Endodermal cell (in vitro differentiated cells): ENCODE measurements at regions not wholly inside any gene's neighbourhood (a gene's known extent, or its start where the extent isn't known, plus 50 kb on each side); places are given as distances from the start of the nearest gene placed in this dataset.
"Not testable (repeated sequence)": the region's sequence is repeated elsewhere in the genome, so short reads cannot be mapped to it uniquely, and the experiment has no call there.

Source experiments
- DNase-seq: peaks from one replicate; pipeline ENCODE4 v3.0.0-alpha.2; 2017
- H3K27ac ChIP-seq: 2 replicates; pipeline ENCODE4 v1.5.1; 2013; ENCODE audit warnings: mild to moderate bottlenecking, low read depth, low read length, moderate library complexity
- H3K27me3 ChIP-seq: 2 replicates; pipeline ENCODE4 v1.6.1; 2013; ENCODE audit warnings: mild to moderate bottlenecking, low read length, moderate library complexity; ENCODE audit not compliant: insufficient read depth, control insufficient read depth, poor library complexity, severe bottlenecking
- H3K36me3 ChIP-seq: 2 replicates; pipeline ENCODE4 v1.7.0; 2013; ENCODE audit warnings: mild to moderate bottlenecking, low read length, moderate library complexity; ENCODE audit not compliant: control insufficient read depth, insufficient read depth
- H3K4me1 ChIP-seq: one replicate; pipeline ENCODE4 v1.7.0; 2013; ENCODE audit warnings: low read length; ENCODE audit not compliant: control insufficient read depth, insufficient read depth
- H3K4me3 ChIP-seq: 2 replicates; pipeline ENCODE4 v1.5.1; 2013; ENCODE audit warnings: mild to moderate bottlenecking, low read length, moderate library complexity
- H3K9ac ChIP-seq: 2 replicates; pipeline ENCODE4 v1.6.1; 2013; ENCODE audit warnings: mild to moderate bottlenecking, low read length, moderate library complexity; ENCODE audit not compliant: poor library complexity, severe bottlenecking; ENCODE audit errors: extremely low read depth
- H3K9me3 ChIP-seq: 2 replicates; pipeline ENCODE4 v1.6.1; 2013; ENCODE audit warnings: mild to moderate bottlenecking, low read length, moderate library complexity; ENCODE audit not compliant: control insufficient read depth
- H3K27ac Mint-ChIP-seq: 2 replicates; pipeline ENCODE4 v1.8.0; 2020; ENCODE audit warnings: mixed read lengths
- H3K27me3 Mint-ChIP-seq: 2 replicates; pipeline ENCODE4 v1.8.0; 2021; ENCODE audit warnings: mild to moderate bottlenecking, mixed read lengths; ENCODE audit not compliant: insufficient read depth
- H3K36me3 Mint-ChIP-seq: 2 replicates; pipeline ENCODE4 v1.8.0; 2020; ENCODE audit warnings: low read depth, mixed read lengths
- H3K4me1 Mint-ChIP-seq: 2 replicates; pipeline ENCODE4 v1.8.0; 2020; ENCODE audit warnings: mixed read lengths
- H3K4me3 Mint-ChIP-seq: 2 replicates; pipeline ENCODE4 v1.8.0; 2020; ENCODE audit warnings: mild to moderate bottlenecking, moderate library complexity, mixed read lengths
- H3K9me3 Mint-ChIP-seq: 2 replicates; pipeline ENCODE4 v1.8.0; 2020; ENCODE audit warnings: mild to moderate bottlenecking, mixed read lengths
- CTCF ChIP-seq: fragments of 200-600 bp; sonication (generic); conservative IDR thresholded peaks from 2 replicates; pipeline ENCODE4 v1.5.0; 2021; ENCODE audit warnings: antibody characterized with exemption, mild to moderate bottlenecking
- WGBS, 2 experiments: methylation state at CpG; one replicate each; pipeline versions ENCODE4 v1.1.5 to v1.1.7; 2013; ENCODE audit warnings: missing lambda C conversion rate in 2 of 2, mixed read lengths in 1 of 2; ENCODE audit not compliant: insufficient coverage in 1 of 2, insufficient read length in 1 of 2; 5-methylcytosine and 5-hydroxymethylcytosine counted together

DNA sequence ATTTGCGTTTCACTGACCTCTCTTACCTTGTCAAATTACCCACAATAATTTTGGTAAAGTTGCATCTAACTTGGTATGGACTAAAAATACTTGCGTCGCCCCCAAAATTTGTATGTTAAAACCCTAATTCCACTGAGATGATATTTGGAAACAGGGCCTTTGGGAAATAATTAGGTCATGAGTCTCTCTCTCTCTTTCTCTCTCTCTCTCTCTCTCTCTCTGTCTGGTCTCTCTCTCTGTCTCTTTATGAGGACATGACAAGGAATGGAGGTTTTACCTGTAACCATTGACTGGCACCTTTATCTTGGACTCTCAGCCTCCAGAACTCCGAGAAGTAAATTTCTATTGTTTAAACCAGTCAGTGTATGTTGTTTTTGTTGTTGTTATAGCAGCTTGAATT lies 111.5 kb upstream of the BDP1 start:
- no CpG with 5 or more reads among the region's 4 CpGs for WGBS, 2 experiments
- not testable (repeated sequence) for H3K9me3 Mint-ChIP-seq, H3K4me3 ChIP-seq, H3K27ac ChIP-seq, H3K27me3 Mint-ChIP-seq, H3K9ac ChIP-seq, H3K9me3 ChIP-seq, H3K27ac Mint-ChIP-seq, H3K36me3 Mint-ChIP-seq, H3K27me3 ChIP-seq, H3K4me3 Mint-ChIP-seq, H3K36me3 ChIP-seq, H3K4me1 ChIP-seq, DNase-seq, H3K4me1 Mint-ChIP-seq

- not testable (repeated sequence) for H3K36me3 Mint-ChIP-seq, H3K4me3 Mint-ChIP-seq, H3K4me1 Mint-ChIP-seq, H3K9ac ChIP-seq, H3K27ac Mint-ChIP-seq, H3K4me3 ChIP-seq, H3K9me3 ChIP-seq, H3K27me3 ChIP-seq, H3K4me1 ChIP-seq, H3K27ac ChIP-seq, H3K9me3 Mint-ChIP-seq, DNase-seq, H3K36me3 ChIP-seq
- WGBS, 2 experiments: 82 to 90% methylated on average over 2 to 5 of the region's 6 CpGs
- peaks cover 12% of the 10 kb centered on the region for H3K27me3 Mint-ChIP-seq
These were observed 82.8 kb upstream of the BDP1 start for GRCh38 chr5:71372601-71373000.

- H3K27me3 ChIP-seq, DNase-seq, H3K4me1 Mint-ChIP-seq, H3K9me3 ChIP-seq, H3K4me3 Mint-ChIP-seq, H3K36me3 ChIP-seq, H3K27ac ChIP-seq, H3K27ac Mint-ChIP-seq, H3K9ac ChIP-seq, H3K4me1 ChIP-seq, H3K9me3 Mint-ChIP-seq, H3K36me3 Mint-ChIP-seq, H3K4me3 ChIP-seq: not testable (repeated sequence)
- 82 to 97% methylated on average over 4 to 8 of the region's 9 CpGs for WGBS, 2 experiments
- peaks cover 12% of the 10 kb centered on the region for H3K27me3 Mint-ChIP-seq
These were observed 82.3 kb upstream of the BDP1 start for GRCh38 chr5:71373054-71373734.

DNA sequence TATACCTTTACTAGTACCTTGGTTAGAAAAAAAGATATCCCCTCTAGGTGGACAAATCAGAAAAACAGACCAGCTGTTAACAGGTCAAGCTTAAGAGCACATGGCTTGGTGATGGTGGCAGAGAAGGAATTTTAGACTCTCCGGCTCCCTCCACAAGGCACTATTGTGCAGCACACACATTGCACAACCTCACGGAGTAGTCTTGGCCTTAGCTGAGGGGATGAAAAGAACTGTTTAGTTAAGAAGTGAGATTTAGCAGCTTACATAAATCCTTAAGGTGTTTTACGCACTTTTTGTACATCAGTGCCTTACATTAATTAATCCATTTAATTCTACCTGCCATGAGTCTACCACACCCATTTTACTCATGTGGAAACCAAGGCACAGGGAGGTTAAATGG lies 71.2 kb upstream of the BDP1 start:
- 92 to 100% methylated on average over 3 of the region's 3 CpGs for WGBS, 2 experiments
- peaks cover 19% of the 10 kb centered on the region for H3K4me1 Mint-ChIP-seq
- H3K36me3 ChIP-seq: not testable (repeated sequence)

GRCh38 chr5:71384706-71385105 lies 70.7 kb upstream of the BDP1 start:
- H3K9me3 Mint-ChIP-seq: peaks cover 3% of the 10 kb centered on the region
- no peak overlapping the region for H3K9ac ChIP-seq
- H3K4me3 ChIP-seq: no peak overlapping the region
- WGBS, 2 experiments: 13 to 43% methylated on average over 1 of the region's 1 CpG
- H3K36me3 Mint-ChIP-seq: no peaks in the 10 kb centered on the region
- no peak for TF ChIP-seq CTCF
- H3K27me3 ChIP-seq: no peaks in the 10 kb centered on the region
- peaks cover 4% of the 10 kb centered on the region for H3K27me3 Mint-ChIP-seq
- H3K9me3 ChIP-seq: no peaks in the 10 kb centered on the region
- no peaks in the 10 kb centered on the region for H3K4me1 ChIP-seq
- H3K27ac ChIP-seq: no peak overlapping the region
- peak overlapping the region; percentile 22 for H3K27ac Mint-ChIP-seq
- no peaks in the 10 kb centered on the region for H3K36me3 ChIP-seq
- DNase-seq: no peak
- H3K4me3 Mint-ChIP-seq: no peak overlapping the region
- H3K4me1 Mint-ChIP-seq: peaks cover 19% of the 10 kb centered on the region

More for the DNA sequence above, 71.2 kb upstream of the BDP1 start:
- H3K27me3 ChIP-seq, H3K9ac ChIP-seq, H3K9me3 Mint-ChIP-seq, H3K4me3 Mint-ChIP-seq, H3K4me3 ChIP-seq, H3K27ac ChIP-seq, H3K36me3 Mint-ChIP-seq, H3K9me3 ChIP-seq, H3K27me3 Mint-ChIP-seq, DNase-seq, H3K4me1 ChIP-seq: not testable (repeated sequence)
- peak overlapping the region; percentile 22 for H3K27ac Mint-ChIP-seq

DNA sequence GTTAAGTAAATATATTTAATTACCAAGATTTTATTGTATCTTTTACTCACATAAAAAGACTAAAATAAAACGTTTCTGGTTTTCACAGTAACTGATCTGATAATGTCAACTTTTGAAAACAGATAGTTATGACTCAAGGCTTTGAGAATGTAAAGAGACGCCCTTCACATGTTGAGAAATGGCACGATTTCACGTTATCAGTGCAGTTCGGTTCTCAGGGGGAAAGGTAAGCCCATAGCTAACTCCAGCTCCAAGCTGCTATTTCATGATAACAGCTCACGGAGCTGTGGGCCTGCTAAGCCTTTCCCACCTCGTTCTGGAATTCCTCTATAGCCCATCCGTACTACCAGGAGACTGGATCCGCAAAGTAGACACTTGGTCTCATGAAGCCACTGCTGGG lies 70.2 kb upstream of the BDP1 start:
- DNase-seq: peak; percentile 48
- not testable (repeated sequence) for H3K9me3 ChIP-seq, H3K9me3 Mint-ChIP-seq, H3K4me1 ChIP-seq, H3K36me3 Mint-ChIP-seq, H3K27me3 Mint-ChIP-seq, H3K4me3 ChIP-seq, H3K27me3 ChIP-seq, H3K9ac ChIP-seq, H3K27ac ChIP-seq, H3K36me3 ChIP-seq
- Mint-ChIP-seq H3K4me3 (peak overlapping the region; percentile 13), H3K4me1 (peaks cover 19% of the 10 kb centered on the region), H3K27ac (peak overlapping the region; percentile 52)
- 63 to 100% methylated on average over 3 to 8 of the region's 9 CpGs for WGBS, 2 experiments
